DMS53 treated with DMSO at 0.1 percent for 48 hours (cell line): ENCODE measurements at regions not wholly inside any gene's neighbourhood (a gene's known extent, or its start where the extent isn't known, plus 50 kb on each side); places are given as distances from the start of the nearest gene placed in this dataset.
A peak's percentile ranks its signal among the peaks of the same experiment; 100 is the strongest.
"Not testable (repeated sequence)": the region's sequence is repeated elsewhere in the genome, so short reads cannot be mapped to it uniquely, and the experiment has no call there.

Experiments used
- DNase-seq: peaks from one replicate; lab custom pipeline; 2025; ENCODE audit not compliant: unreplicated experiment; lab: John Stamatoyannopoulos, UW

- no peak for DNase-seq
Observed at GRCh38 chr14:45868377-45868776, 615.4 kb upstream of the MIS18BP1 start.

- DNase-seq: no peak
Observed at GRCh38 chr14:45867046-45867894, 614.3 kb upstream of the MIS18BP1 start.

DNA sequence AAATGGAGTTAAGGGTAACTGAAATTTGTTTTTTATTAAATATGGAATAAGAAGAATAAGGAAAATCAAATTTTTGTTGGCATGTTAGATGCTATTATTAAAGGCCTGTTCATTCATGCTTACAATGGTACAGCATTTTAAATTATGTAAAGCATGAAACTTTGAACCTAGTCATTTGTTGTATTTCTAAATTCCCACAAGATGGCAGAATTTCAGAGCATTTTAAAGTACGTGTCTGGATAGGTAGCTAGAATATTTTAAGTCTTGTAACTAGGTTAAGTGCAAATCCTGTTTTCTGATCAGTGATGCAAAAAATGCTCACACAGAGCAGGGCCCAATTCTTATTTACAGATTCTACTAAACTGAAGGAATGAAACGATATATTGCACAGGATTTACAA is 585.6 kb upstream of the MIS18BP1 start:
- peak; percentile 2 for DNase-seq

GRCh38 chr14:45819107-45819506 is 566.1 kb upstream of the MIS18BP1 start:
- DNase-seq: no peak

DNA sequence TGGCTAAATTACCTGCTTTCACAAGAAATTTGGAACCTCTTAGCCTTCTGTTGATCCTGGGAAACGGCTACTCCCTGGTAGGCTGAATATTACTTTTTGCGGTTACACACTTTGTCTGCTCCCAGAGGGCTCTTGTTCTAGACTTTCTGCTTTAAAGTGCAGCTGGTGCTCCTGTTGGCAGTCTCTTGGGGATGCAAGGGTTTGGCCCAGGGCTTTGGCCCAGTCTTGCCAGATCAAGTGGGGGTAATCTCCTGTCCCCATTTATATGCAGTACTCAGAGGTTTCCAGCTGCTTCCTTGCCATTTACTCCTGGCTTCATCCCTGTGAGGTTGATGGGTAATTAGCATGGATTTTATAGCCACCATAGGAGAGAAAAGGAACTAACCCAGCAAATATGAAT is 558.2 kb upstream of the MIS18BP1 start:
- DNase-seq: no peak

- no peak for DNase-seq
Observed at GRCh38 chr14:45810152-45810872, 557.3 kb upstream of the MIS18BP1 start.

DNA sequence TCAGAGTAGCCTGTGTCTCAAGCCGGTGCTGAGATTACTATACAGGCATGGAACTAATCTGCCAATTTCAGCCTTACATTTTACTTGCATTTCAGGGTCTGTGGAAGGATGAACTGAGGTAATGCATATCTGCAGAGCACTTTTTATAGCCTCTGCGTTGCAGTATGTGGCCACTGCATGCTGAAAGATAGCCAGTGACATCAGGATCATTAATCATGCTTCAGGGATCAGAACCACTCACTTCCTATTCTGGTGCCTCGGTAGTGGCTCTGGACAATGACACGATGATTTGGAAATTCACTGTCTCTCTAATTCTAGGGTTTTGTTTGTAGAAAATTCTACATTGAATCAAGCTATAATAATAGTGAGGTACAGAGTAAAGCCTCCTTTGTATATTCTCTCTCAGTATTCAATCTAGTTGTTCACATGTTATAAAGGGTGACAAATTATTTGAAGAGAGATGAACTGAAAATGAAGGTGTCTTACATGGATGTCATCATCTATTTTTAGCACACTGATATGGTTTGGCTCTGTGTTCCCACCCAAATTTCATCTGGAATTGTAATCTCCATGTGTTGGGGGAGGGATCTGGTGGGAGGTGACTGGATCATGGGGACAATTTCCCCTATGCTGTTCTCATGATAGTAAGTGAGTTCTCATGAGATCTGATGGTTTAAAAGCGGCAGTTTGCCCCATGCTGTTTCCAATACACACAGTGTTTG is 554.3 kb upstream of the MIS18BP1 start:
- no peak for DNase-seq

- DNase-seq: no peak
Observed at GRCh38 chr14:45799511-45799910, 546.5 kb upstream of the MIS18BP1 start.

GRCh38 chr14:45798659-45799058 is 545.7 kb upstream of the MIS18BP1 start:
- DNase-seq: no peak

DNA sequence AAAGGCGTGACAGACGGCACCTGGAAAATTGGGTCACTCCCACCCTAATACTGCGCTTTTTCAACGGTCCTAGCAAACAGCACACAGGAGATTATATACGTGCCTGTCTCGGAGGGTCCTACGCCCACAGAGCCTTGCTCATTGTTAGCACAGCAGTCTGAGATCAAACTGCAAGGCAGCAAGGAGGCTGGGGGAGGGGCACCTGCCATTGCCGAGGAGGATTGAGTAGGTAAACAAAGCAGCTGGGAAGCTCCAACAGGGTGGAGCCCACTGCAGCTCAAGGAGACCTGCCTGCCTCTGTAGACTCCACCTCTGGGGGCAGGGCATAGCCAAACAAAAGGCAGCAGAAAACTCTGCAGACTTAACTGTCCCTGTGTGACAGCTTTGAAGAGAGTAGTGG is 543.0 kb upstream of the MIS18BP1 start:
- not testable (repeated sequence) for DNase-seq

GRCh38 chr14:45793081-45793480 is 540.1 kb upstream of the MIS18BP1 start:
- DNase-seq: no peak

- no peak for DNase-seq
Observed at GRCh38 chr14:45790293-45790692, 537.3 kb upstream of the MIS18BP1 start.

DNA sequence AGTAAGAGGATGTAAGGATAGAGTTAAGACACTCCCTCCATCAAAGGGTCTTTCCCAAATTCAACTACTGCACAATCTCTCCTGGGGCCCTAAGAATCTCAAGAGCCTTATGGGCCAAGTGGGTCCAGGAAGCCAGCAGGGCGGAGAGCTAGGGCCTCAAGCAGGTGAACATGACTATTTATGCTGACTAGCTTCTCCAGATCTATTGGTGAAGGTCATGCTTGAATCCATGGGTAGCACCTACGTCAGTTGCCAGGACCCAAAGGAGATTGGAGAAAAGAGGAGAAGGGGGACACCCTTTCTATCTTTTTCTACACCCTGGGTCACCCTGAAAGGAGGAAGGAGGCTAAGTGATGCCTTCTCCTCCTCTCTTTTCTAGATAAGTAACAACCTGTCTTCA is 534.2 kb upstream of the MIS18BP1 start:
- DNase-seq: no peak

GRCh38 chr14:45786266-45786665 is 533.3 kb upstream of the MIS18BP1 start:
- DNase-seq: no peak

GRCh38 chr14:45785240-45785639 is 532.2 kb upstream of the MIS18BP1 start:
- DNase-seq: no peak

DNA sequence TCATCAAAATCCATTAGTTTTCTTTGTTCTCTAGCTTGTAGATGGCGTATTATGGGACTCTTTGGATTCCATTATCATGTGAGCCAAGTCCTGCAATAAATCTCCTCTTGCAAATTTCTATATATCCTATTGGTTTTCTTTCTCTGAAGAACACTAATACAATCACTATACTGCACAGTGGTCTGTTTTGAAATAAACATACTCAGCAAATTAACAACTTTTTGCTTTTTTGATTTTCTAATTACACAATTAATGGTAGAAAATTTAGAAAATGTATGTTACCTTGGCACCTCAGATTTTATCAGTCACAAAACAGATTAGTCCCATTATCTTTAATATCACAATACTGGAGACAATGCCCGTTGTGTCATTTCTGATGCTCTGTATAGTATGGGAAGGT is 513.2 kb upstream of the MIS18BP1 start:
- no peak for DNase-seq

DNA sequence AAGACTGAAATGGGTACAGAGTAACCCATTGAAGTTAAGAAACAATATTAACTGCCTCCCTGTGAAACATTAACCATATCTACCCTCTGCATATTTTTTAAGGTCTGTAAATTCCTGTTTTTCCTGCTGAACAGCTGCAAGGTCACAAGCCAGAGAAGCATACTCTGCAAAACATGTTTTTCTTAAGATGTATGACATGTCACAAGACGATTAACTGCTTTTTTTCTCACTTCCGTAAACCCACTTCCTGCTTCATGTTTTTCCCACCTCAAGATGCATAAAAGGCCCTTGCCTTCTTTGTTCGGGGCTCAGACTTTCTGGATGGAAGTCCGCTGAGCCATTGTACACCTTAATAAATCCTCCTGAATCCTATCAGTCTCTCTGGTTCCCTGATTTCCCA is 504.7 kb upstream of the MIS18BP1 start:
- DNase-seq: no peak

DNA sequence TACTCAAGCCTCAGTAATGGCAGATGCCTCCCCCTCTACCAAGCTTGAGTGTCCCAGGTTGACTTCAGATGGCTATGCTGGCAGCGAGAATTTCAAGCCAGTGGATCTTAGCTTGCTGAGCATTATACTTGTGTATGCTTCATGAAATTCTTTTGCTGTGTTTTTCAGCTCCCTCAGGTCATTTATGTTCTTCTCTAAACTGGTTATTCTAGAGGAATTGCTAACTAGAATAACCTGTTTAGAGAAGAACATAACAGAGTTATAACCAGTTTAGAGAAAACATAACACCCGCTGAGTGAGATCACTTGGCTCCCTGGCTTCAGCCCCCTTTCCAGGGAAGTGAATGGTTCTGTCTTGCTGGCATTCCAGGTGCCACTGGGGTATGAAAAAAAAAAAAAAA is 503.4 kb upstream of the MIS18BP1 start:
- DNase-seq: not testable (repeated sequence)

DNA sequence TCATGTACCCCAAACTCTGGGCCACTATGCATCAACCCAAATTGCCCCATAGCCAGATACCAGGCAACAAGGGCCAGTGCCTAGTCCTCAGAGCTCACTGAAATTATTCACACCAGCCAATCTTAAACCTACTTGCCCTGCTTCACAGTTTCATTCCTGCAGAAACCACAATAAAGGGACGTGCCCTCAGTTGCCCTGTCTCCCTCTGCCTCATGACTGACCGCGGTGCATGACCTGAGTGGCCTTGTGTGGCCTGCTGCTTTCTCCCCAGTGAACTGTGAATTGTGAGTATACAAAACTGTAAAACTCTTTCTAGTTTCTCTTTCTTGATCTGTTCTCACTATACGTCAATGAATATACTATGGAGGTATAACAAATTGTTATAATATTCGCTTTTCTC is 490.9 kb upstream of the MIS18BP1 start:
- no peak for DNase-seq

DNA sequence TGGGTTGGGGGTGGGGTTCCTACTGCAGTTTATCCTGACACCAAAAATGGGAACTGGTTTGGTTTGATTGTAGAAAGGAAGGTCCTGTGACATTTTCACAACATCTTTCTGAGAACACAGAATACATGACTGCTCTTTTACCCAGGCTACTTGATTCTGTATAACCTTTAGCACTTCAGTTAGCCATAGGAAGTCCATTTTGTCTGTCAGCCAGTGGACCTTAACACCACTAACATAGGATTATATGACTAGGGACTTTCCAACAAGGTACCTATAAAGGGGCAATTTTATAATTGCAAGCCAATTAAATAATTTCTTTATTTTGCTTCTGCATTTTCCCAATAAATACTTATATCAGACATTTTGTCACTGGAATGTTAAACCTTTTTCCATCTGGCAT is 489.2 kb upstream of the MIS18BP1 start:
- DNase-seq: no peak

DNA sequence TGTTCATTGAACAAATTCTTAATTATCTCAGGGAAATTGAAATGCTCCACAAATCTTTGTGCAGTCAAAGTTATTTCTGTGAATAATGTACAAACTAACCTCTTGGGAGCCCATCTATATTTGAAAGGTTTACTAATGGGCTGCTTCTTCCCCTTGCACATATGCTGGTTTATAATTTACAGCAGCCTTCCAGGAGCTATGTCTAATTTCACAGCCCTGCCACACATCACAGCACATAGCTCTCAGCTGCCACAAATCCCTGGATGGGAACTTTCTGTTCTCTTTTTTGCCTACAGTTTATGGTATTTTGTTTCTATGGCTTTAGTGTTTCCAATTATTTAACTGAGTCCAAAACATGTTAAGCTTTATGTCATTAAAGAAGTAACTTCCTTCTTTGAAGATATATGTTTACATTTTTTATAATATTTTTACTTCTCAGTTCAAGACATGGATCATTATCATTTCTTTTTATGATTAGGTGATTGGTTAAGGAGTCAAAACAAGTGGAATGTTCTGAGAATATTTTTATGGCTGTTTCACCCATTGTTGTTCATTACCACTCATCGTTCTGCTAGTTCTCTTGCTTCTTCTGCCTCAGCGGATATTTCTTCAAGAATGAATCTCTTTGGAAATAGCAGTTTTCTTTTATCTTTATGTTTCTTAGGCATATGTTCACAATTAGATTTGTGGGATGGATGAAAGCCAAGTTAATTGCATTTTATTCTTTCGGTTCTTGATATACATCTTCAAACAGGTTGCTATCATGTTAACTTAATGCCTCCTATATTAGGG is 475.6 kb upstream of the MIS18BP1 start:
- DNase-seq: no peak
